Activated T-cell treated with anti-CD3 and anti-CD28 coated beads for 24 hours (primary cell): ENCODE measurements at regions not wholly inside any gene's neighbourhood (a gene's known extent, or its start where the extent isn't known, plus 50 kb on each side); places are given as distances from the start of the nearest gene placed in this dataset.
"Not testable (repeated sequence)": the region's sequence is repeated elsewhere in the genome, so short reads cannot be mapped to it uniquely, and the experiment has no call there.

Experiments used
- DNase-seq: peaks from one replicate; pipeline ENCODE4 v3.0.0-alpha.2; 2020; ENCODE audit warnings: low read depth

DNA sequence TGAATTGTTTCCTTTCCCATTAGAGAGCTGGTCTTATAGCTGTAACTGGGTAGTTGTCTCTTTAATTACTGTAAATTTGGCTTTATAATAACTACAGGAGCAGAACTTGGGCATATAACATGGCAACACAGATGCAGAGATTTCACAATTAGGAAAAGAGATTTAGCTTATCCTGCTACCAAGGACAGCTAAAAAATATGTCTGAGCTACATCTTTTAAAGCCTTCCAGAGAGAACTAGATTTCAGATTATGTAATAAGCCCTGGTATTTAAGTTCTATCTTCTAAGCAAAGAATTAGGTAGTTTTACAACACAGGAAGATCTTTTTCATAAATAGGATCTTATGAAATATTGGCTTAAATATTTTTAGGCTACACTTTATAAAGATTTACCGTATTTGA, 313.8 kb downstream of the S1PR1 start:
- no peak for DNase-seq

- no peak for DNase-seq
These were observed 330.2 kb downstream of the S1PR1 start for GRCh38 chr1:101566883-101567538.

- DNase-seq, result peak; percentile 20
These were observed 330.9 kb downstream of the S1PR1 start for GRCh38 chr1:101567582-101568189.

DNA sequence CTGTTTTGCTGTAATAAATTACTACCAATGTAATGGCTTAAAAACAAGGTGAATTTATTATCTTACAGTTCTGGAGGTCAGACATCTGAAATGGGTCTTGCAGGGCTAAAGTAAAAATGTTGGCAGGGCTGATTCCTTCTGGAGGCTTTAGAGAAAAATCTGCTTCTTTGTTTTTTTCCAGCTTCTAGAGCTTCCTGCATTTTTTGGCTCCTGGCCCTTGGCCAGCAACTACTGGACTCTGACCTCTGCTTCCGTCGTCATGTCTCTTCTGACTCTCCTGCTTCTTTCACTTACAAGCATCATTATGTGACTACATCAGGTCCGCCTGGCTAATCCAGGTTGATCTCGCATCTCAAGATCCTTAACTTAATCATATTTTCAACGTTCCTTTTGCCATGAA, 350.9 kb downstream of the S1PR1 start:
- no peak for DNase-seq

DNA sequence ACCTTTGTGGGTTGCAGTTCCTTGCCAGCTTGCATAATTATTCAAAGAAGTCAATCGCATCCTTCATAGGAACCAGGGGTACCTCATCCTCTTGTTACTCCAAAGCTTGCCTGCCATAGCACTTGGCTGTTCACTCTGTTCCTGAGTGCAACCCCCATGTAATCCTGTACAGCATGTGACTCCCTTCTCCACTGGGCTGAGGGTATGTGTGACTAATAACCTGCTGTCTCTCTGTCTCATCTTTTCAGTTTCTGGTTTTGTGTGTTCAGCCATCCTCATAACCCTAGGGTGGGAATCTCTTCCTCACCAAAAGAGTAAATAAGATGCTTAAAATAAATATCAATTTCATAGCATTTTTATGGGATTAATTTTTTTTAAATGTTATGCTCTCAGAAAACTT, 351.9 kb downstream of the S1PR1 start:
- DNase-seq, result no peak

GRCh38 chr1:101592845-101593244, 356.0 kb downstream of the S1PR1 start:
- no peak for DNase-seq

- DNase-seq, result no peak
These were observed 359.1 kb downstream of the S1PR1 start for GRCh38 chr1:101595881-101596374.

DNA sequence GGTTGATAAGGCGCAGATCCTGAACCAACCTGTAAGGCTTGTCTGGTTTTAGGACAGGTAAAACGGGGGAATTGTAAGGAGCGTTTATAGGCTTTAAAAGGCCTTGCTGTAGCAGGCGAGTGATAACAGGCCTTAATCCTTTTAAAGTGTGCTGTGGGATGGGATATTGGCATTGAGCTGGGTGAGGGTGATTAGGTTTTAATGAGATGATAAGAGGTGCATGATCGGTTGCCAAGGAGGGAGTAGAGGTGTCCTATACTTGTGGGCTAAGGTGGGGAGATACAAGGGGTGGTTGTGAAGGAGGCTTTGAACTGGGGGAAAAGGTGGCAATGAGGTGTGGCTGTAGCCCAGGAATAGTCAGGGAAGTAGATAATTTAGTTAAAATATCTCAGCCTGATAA, 363.8 kb downstream of the S1PR1 start:
- DNase-seq, result not testable (repeated sequence)

DNA sequence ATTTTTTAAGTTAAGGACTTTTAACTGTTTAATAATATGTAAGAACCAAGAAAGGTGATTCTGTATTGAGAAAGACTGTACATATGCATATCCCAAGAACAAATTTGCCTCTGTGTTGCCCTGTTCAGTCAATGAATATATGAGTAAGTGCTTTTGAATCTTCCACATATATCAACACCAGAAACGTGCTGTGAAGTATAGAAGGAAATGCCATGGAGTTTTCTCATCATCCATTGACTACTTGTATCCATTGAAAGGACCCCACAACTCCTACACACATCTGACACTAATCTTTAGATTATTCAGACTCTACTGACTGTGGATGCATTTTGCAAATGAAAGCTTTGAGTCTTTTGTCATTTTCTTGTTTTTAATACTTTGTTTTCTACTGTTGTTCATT, 366.9 kb downstream of the S1PR1 start:
- DNase-seq, result no peak

- DNase-seq, result no peak
These were observed 369.1 kb downstream of the S1PR1 start for GRCh38 chr1:101605878-101606277.

- DNase-seq, result no peak
These were observed 376.7 kb downstream of the S1PR1 start for GRCh38 chr1:101613546-101613945.

- no peak for DNase-seq
These were observed 377.8 kb downstream of the OLFM3 start for GRCh38 chr1:101618900-101619299.

DNA sequence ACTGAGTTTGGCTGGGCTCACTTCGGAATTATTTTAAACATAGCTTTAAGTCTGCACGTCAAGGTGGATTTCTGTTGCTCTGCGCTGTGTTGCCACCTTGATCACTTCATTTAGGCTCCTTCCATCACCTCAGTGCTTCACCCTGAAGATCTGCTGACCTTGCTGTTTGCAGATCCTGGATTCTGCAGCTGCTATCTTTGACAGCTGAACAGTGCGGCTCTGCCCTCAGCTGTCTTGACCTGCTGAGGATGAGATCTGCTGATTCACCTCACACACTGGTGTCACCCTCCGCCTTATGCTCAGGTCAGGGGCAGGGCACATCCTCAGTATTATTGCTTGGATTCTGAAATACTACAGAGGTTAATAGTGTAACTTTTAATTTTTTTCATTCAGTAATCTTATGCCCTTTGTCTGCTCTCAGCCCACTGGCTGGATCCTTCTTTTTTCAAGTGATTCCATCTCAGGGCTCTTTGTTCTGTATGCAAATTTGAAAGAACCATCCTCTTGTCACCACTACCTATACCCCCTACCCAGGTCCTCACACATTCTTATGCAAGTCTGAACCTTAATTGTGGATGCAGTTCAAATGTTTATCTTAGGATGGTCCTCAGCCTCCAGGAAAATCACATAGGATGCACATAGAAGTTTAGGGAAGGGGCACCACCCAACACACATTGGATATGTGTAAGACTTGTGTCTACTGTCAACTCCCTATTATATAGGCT, 364.0 kb downstream of the OLFM3 start:
- DNase-seq, result no peak

GRCh38 chr1:101645810-101646209, 350.9 kb downstream of the OLFM3 start:
- no peak for DNase-seq

- DNase-seq, result no peak
These were observed 344.2 kb downstream of the OLFM3 start for GRCh38 chr1:101652484-101652883.

DNA sequence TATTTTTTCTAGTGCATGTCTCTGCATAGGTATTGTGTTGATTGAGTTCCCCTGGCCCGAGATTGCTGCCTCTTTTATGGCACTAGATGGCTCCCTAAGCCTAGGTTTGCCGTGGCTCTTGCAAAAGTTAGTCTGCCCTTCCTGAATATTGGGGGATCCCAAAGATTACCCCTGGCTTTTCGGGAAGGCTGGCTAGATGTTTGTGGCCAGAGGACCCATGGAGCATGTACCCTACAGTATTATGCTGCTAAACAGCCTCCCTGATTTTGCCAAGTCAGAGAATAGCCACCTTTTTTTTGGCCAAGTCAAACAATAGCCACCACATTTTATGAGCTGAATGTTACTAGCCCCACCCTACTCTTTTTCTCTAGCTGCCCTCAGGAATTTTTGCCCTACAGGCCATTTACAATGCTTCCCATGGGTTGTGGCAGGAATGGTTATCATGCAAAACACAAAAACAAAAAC, 343.2 kb downstream of the OLFM3 start:
- DNase-seq, result no peak

DNA sequence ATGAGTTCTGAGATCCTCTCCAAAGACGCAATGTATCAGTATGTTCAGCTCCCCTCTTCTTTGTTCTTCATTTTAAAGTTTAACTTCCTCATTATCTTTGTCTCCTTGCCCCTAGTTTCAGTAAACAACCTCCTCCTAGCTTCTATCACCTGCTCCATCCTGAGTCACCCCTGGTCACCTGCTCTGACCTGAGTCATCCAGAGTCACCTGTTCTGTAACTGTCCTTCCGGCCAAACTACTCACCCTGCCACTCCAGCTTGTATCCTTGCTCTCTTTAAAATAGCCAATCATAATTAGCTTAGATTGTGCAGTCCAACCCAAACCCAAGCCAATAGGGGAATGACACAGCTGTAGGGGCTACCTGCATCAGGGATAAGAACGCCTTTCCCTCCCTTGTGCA, 332.0 kb downstream of the OLFM3 start:
- no peak for DNase-seq

- no peak for DNase-seq
These were observed 329.0 kb downstream of the OLFM3 start for GRCh38 chr1:101667761-101668160.

GRCh38 chr1:101683136-101683535, 313.6 kb downstream of the OLFM3 start:
- DNase-seq, result no peak

- DNase-seq, result no peak
These were observed 313.2 kb downstream of the OLFM3 start for GRCh38 chr1:101683561-101683960.

- no peak for DNase-seq
These were observed 299.7 kb downstream of the OLFM3 start for GRCh38 chr1:101697072-101697471.

- no peak for DNase-seq
These were observed 298.0 kb downstream of the OLFM3 start for GRCh38 chr1:101698681-101699080.

DNA sequence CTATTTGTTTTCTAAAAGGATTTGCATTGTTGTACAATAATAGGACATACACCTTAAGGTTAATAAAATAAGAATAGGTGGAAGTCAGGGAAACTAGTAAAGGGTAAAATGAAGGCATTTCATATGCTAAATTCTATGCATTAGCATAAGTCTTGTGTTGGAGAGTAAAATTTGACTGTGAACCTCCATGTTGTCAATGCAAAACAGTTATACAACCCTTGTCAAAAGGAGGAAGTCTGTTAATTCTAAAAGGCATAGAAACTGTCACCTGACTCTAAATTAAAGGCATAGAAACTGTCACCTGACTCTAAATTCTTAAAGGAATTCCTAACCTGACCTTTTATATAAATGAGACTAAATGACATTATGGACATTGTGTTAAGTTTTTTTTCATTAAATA, 291.8 kb downstream of the OLFM3 start:
- DNase-seq, result no peak
